Activated T-helper 2 cell treated with anti-CD3 and anti-CD28 coated beads, Interferon-gamma antibody, Interleukin-2, Interleukin-4, amounts not matched to agents 10 μg/mL and 5 μg/mL and 100 μg/mL, durations not matched to agents 14 hours and 24 hours and 36 hours (primary cell): ENCODE measurements at regions not wholly inside any gene's neighbourhood (a gene's known extent, or its start where the extent isn't known, plus 50 kb on each side); places are given as distances from the start of the nearest gene placed in this dataset.
A peak's percentile ranks its signal among the peaks of the same experiment; 100 is the strongest.
"Not testable (repeated sequence)": the region's sequence is repeated elsewhere in the genome, so short reads cannot be mapped to it uniquely, and the experiment has no call there.

Experiments used
- DNase-seq: peaks from one replicate; pipeline ENCODE4 v3.0.0; 2021; ENCODE audit warnings: low spot score
- H3K27ac Mint-ChIP-seq: one replicate; pipeline ENCODE4 v1.8.0; 2021; ENCODE audit warnings: mixed read lengths
- H3K27me3 Mint-ChIP-seq: one replicate; pipeline ENCODE4 v1.8.0; 2021; ENCODE audit warnings: low read depth, mixed read lengths
- H3K36me3 Mint-ChIP-seq: one replicate; pipeline ENCODE4 v1.8.0; 2021; ENCODE audit warnings: low read depth, mixed read lengths
- H3K4me1 Mint-ChIP-seq: one replicate; pipeline ENCODE4 v1.8.0; 2021; ENCODE audit warnings: low read depth, mixed read lengths
- H3K4me3 Mint-ChIP-seq: one replicate; pipeline ENCODE4 v1.8.0; 2021; ENCODE audit warnings: low read depth, mild to moderate bottlenecking, moderate library complexity, mixed read lengths
- H3K9me3 Mint-ChIP-seq: one replicate; pipeline ENCODE4 v1.8.0; 2021; ENCODE audit warnings: mixed read lengths
- intact Hi-C: fragments of 100-400 bp; cut with micrococcal nuclease; formaldehyde crosslinking; loops from one replicate; pipeline ENCODE4 v1.15.1; 2023

- Mint-ChIP-seq H3K27me3 (no peaks in the 10 kb centered on the region), H3K4me3 (no peak overlapping the region), H3K27ac (peak overlapping the region; percentile 62), H3K36me3 (peaks cover 11% of the 10 kb centered on the region), H3K9me3 (peaks cover 11% of the 10 kb centered on the region), H3K4me1 (peaks cover 42% of the 10 kb centered on the region)
- DNase-seq: no peak
- intact Hi-C loops: loop anchor here (5.0 to 10.0 kb wide), 4 partner anchors 122 to 657 kb away; no protein-coding TSS in a partner anchor
Observed at GRCh38 chr13:40024967-40025714, 369.7 kb downstream of the COG6 start.

GRCh38 chr13:40026174-40026585 is 370.7 kb downstream of the COG6 start:
- Mint-ChIP-seq H3K4me3 (no peak overlapping the region), H3K4me1 (peaks cover 42% of the 10 kb centered on the region), H3K27me3 (no peaks in the 10 kb centered on the region), H3K9me3 (peaks cover 11% of the 10 kb centered on the region), H3K27ac (peak overlapping the region; percentile 55), H3K36me3 (peaks cover 11% of the 10 kb centered on the region)
- intact Hi-C loops: loop anchor here (1.0 to 10.0 kb wide), 16 partner anchors 33 to 751 kb away; no protein-coding TSS in a partner anchor
- peak; percentile 64 for DNase-seq

- Mint-ChIP-seq H3K27me3 (no peaks in the 10 kb centered on the region), H3K27ac (peak overlapping the region; percentile 92)
- intact Hi-C loops: loop anchor here (1.0 to 10.0 kb wide), 16 partner anchors 32 to 750 kb away; no protein-coding TSS in a partner anchor
Observed at GRCh38 chr13:40026741-40027140, 371.3 kb downstream of the COG6 start.

GRCh38 chr13:40028446-40028845 is 373.0 kb downstream of the COG6 start:
- intact Hi-C loops: loop anchor here (5.0 to 10.0 kb wide), 4 partner anchors 119 to 654 kb away; no protein-coding TSS in a partner anchor
- Mint-ChIP-seq H3K36me3 (peaks cover 11% of the 10 kb centered on the region), H3K4me3 (no peak overlapping the region), H3K27ac (no peak overlapping the region), H3K4me1 (peaks cover 42% of the 10 kb centered on the region), H3K9me3 (peaks cover 11% of the 10 kb centered on the region), H3K27me3 (no peaks in the 10 kb centered on the region)
- no peak for DNase-seq

More at GRCh38 chr13:40026741-40027140, 371.3 kb downstream of the COG6 start:
- H3K36me3 Mint-ChIP-seq: peaks cover 11% of the 10 kb centered on the region
- H3K4me1 Mint-ChIP-seq: peaks cover 42% of the 10 kb centered on the region
- peaks cover 11% of the 10 kb centered on the region for H3K9me3 Mint-ChIP-seq
- peak; percentile 27 for DNase-seq
- H3K4me3 Mint-ChIP-seq: peak overlapping the region; percentile 38

- H3K27me3 Mint-ChIP-seq: no peaks in the 10 kb centered on the region
- no peak for DNase-seq
- intact Hi-C loops: no loop called here
- peaks cover 11% of the 10 kb centered on the region for H3K9me3 Mint-ChIP-seq
- no peak overlapping the region for H3K4me3 Mint-ChIP-seq
- H3K27ac Mint-ChIP-seq: no peak overlapping the region
- peaks cover 11% of the 10 kb centered on the region for H3K36me3 Mint-ChIP-seq
- H3K4me1 Mint-ChIP-seq: peaks cover 22% of the 10 kb centered on the region
Observed at GRCh38 chr13:40031031-40031430, 375.6 kb downstream of the COG6 start.

- Mint-ChIP-seq H3K4me3 (no peak overlapping the region), H3K27me3 (peaks cover 5% of the 10 kb centered on the region), H3K27ac (no peak overlapping the region), H3K9me3 (peaks cover 3% of the 10 kb centered on the region), H3K4me1 (no peaks in the 10 kb centered on the region), H3K36me3 (no peaks in the 10 kb centered on the region)
- no peak for DNase-seq
- intact Hi-C loops: no loop called here
Observed at GRCh38 chr13:40039061-40039460, 383.6 kb downstream of the COG6 start.

- DNase-seq: no peak
- Mint-ChIP-seq H3K9me3 (peaks cover 3% of the 10 kb centered on the region), H3K27ac (no peak overlapping the region), H3K36me3 (no peaks in the 10 kb centered on the region), H3K4me3 (no peak overlapping the region), H3K27me3 (peaks cover 14% of the 10 kb centered on the region), H3K4me1 (no peaks in the 10 kb centered on the region)
- intact Hi-C loops: no loop called here
Observed at GRCh38 chr13:40042991-40043390, 387.5 kb downstream of the COG6 start.

- no peak for DNase-seq
- intact Hi-C loops: no loop called here
- Mint-ChIP-seq H3K27me3 (peaks cover 14% of the 10 kb centered on the region), H3K9me3 (peaks cover 3% of the 10 kb centered on the region), H3K4me1 (no peaks in the 10 kb centered on the region), H3K36me3 (no peaks in the 10 kb centered on the region), H3K27ac (no peak overlapping the region), H3K4me3 (no peak overlapping the region)
Observed at GRCh38 chr13:40043764-40044163, 388.3 kb downstream of the COG6 start.

- H3K4me1 Mint-ChIP-seq: no peaks in the 10 kb centered on the region
Observed at GRCh38 chr13:40047322-40047771, 391.9 kb downstream of the COG6 start.

GRCh38 chr13:40048551-40048950 is 393.1 kb downstream of the COG6 start:
- intact Hi-C loops: no loop called here
- Mint-ChIP-seq H3K27ac (no peak overlapping the region), H3K4me3 (no peak overlapping the region), H3K4me1 (no peaks in the 10 kb centered on the region), H3K27me3 (peaks cover 19% of the 10 kb centered on the region), H3K9me3 (no peaks in the 10 kb centered on the region), H3K36me3 (no peaks in the 10 kb centered on the region)
- no peak for DNase-seq

More at GRCh38 chr13:40047322-40047771, 391.9 kb downstream of the COG6 start:
- Mint-ChIP-seq H3K4me3 (no peak overlapping the region), H3K27ac (no peak overlapping the region), H3K36me3 (no peaks in the 10 kb centered on the region), H3K27me3 (peaks cover 22% of the 10 kb centered on the region), H3K9me3 (no peaks in the 10 kb centered on the region)
- intact Hi-C loops: no loop called here
- DNase-seq: no peak

- intact Hi-C loops: no loop called here
- Mint-ChIP-seq H3K9me3 (no peaks in the 10 kb centered on the region), H3K4me1 (no peaks in the 10 kb centered on the region), H3K4me3 (no peak overlapping the region), H3K27me3 (peaks cover 8% of the 10 kb centered on the region), H3K27ac (no peak overlapping the region), H3K36me3 (no peaks in the 10 kb centered on the region)
- DNase-seq: no peak
Observed at GRCh38 chr13:40052954-40053353, 397.5 kb downstream of the COG6 start.

- Mint-ChIP-seq H3K27me3 (peaks cover 8% of the 10 kb centered on the region), H3K36me3 (no peaks in the 10 kb centered on the region), H3K4me3 (no peak overlapping the region), H3K27ac (no peak overlapping the region), H3K9me3 (no peaks in the 10 kb centered on the region), H3K4me1 (peaks cover 1% of the 10 kb centered on the region)
- intact Hi-C loops: no loop called here
- no peak for DNase-seq
Observed at GRCh38 chr13:40053401-40053800, 397.9 kb downstream of the COG6 start.

- H3K36me3 Mint-ChIP-seq, DNase-seq, H3K4me1 Mint-ChIP-seq, H3K27ac Mint-ChIP-seq, H3K27me3 Mint-ChIP-seq, H3K9me3 Mint-ChIP-seq, H3K4me3 Mint-ChIP-seq, intact Hi-C loops: not testable (repeated sequence)
Observed at GRCh38 chr13:40054422-40054821, 399.0 kb downstream of the COG6 start.
